ENCODE measurements at regions not wholly inside any gene's neighbourhood (a gene's known extent, or its start where the extent isn't known, plus 50 kb on each side); places are given as distances from the start of the nearest gene placed in this dataset.

- WGBS (ENCODE audit: insufficient coverage), result no CpG with 5 or more reads among the region's 4 CpGs
- Histone ChIP-seq H3K79me2 (ENCODE audit: insufficient read depth, low read length) (no peaks in the 10 kb centered on the region), H3K9me3 (replicated peaks in 1 of 2; ENCODE audit: control insufficient read depth in 1 of 2, insufficient read depth in 1 of 2, low read length in 2 of 2) (no peaks in the 10 kb centered on the region), H2AFZ (ENCODE audit: insufficient read depth, low read depth, low read length, poor library complexity, severe bottlenecking) (no peak overlapping the region), H3K27ac (ENCODE audit: low read depth in 1 of 2, low read length in 2 of 2) (no peak overlapping the region), H4K20me1 (ENCODE audit: insufficient read depth, low read length) (no peaks in the 10 kb centered on the region), H3K4me2 (replicated peaks; ENCODE audit: extremely low read depth, low read length, poor library complexity, severe bottlenecking) (no peak overlapping the region), H3K27me3 (ENCODE audit: control insufficient read depth in 2 of 2, insufficient read depth in 2 of 2, low read length in 2 of 2) (no peaks in the 10 kb centered on the region), H3K4me1 (ENCODE audit: control insufficient read depth in 1 of 2, insufficient read depth in 2 of 2, low read length in 2 of 2) (no peaks in the 10 kb centered on the region), H3K9ac (ENCODE audit: insufficient read depth, low read length, poor library complexity, severe bottlenecking) (no peak overlapping the region), H3K4me3 (replicated peaks in 1 of 3; ENCODE audit: low read depth in 2 of 3, low read length in 3 of 3) (no peak overlapping the region), H3K36me3 (replicated peaks in 1 of 2; ENCODE audit: control insufficient read depth in 1 of 2, insufficient read depth in 2 of 2, low read length in 2 of 2) (no peaks in the 10 kb centered on the region)
- Mint-ChIP-seq H3K4me3 (no peak overlapping the region), H3K27ac (no peak overlapping the region), H3K36me3 (no peaks in the 10 kb centered on the region), H3K9me3 (no peaks in the 10 kb centered on the region), H3K27me3 (ENCODE audit: low read depth in 3 of 3) (peaks cover 0 to 5% (median 0%) of the 10 kb centered on the region in 3 donors), H3K4me1 (no peaks in the 10 kb centered on the region)
- intact Hi-C loops (cut with micrococcal nuclease), result no loop called here
- no peak for DNase-seq
- no peak for TF ChIP-seq CTCF (IDR thresholded peaks at IDR 0.05)
These were observed 544.5 kb upstream of the TBX3 start for GRCh38 chr12:115228434-115228833.

- no peak for TF ChIP-seq CTCF (IDR thresholded peaks at IDR 0.05)
- intact Hi-C loops (cut with micrococcal nuclease), result no loop called here
- H3K9ac ChIP-seq (ENCODE audit: insufficient read depth, low read length, poor library complexity, severe bottlenecking), result no peak overlapping the region
- Mint-ChIP-seq H3K27ac (no peak overlapping the region), H3K4me3 (no peak overlapping the region), H3K4me1 (no peaks in the 10 kb centered on the region), H3K9me3 (no peaks in the 10 kb centered on the region), H3K36me3 (no peaks in the 10 kb centered on the region), H3K27me3 (ENCODE audit: low read depth in 3 of 3) (peaks cover 0 to 5% (median 0%) of the 10 kb centered on the region in 3 donors)
- no peak for DNase-seq
- H3K4me1 ChIP-seq (ENCODE audit: control insufficient read depth in 1 of 2, insufficient read depth in 2 of 2, low read length in 2 of 2), result no peaks in the 10 kb centered on the region
- WGBS (ENCODE audit: insufficient coverage), result 77% methylated on average over 4 of the region's 4 CpGs
- no peak overlapping the region for H3K4me3 ChIP-seq (replicated peaks in 1 of 3; ENCODE audit: low read depth in 2 of 3, low read length in 3 of 3)
- no peak overlapping the region for H2AFZ ChIP-seq (ENCODE audit: insufficient read depth, low read depth, low read length, poor library complexity, severe bottlenecking)
- no peak overlapping the region for H3K4me2 ChIP-seq (replicated peaks; ENCODE audit: extremely low read depth, low read length, poor library complexity, severe bottlenecking)
- no peaks in the 10 kb centered on the region for H3K79me2 ChIP-seq (ENCODE audit: insufficient read depth, low read length)
- no peaks in the 10 kb centered on the region for H3K27me3 ChIP-seq (ENCODE audit: control insufficient read depth in 2 of 2, insufficient read depth in 2 of 2, low read length in 2 of 2)
- no peaks in the 10 kb centered on the region for H3K9me3 ChIP-seq (replicated peaks in 1 of 2; ENCODE audit: control insufficient read depth in 1 of 2, insufficient read depth in 1 of 2, low read length in 2 of 2)
- no peak overlapping the region for H3K27ac ChIP-seq (ENCODE audit: low read depth in 1 of 2, low read length in 2 of 2)
- no peaks in the 10 kb centered on the region for H4K20me1 ChIP-seq (ENCODE audit: insufficient read depth, low read length)
- H3K36me3 ChIP-seq (replicated peaks in 1 of 2; ENCODE audit: control insufficient read depth in 1 of 2, insufficient read depth in 2 of 2, low read length in 2 of 2), result no peaks in the 10 kb centered on the region
These were observed 543.2 kb upstream of the TBX3 start for GRCh38 chr12:115227137-115227615.
